NCI-H526 treated with DMSO at 0.1 percent for 48 hours (cell line): ENCODE measurements at regions not wholly inside any gene's neighbourhood (a gene's known extent, or its start where the extent isn't known, plus 50 kb on each side); places are given as distances from the start of the nearest gene placed in this dataset.

Experiments
- DNase-seq: peaks from one replicate; lab custom pipeline; 2025; lab: John Stamatoyannopoulos, UW

GRCh38 chr5:156272139-156272538 is 54.8 kb upstream of the SGCD start:
- no peak for DNase-seq

GRCh38 chr5:156273325-156273724 is 53.6 kb upstream of the SGCD start:
- DNase-seq = no peak

GRCh38 chr5:156274453-156274852 is 52.5 kb upstream of the SGCD start:
- DNase-seq = no peak
